GM19455 (cell line): ENCODE measurements at regions not wholly inside any gene's neighbourhood (a gene's known extent, or its start where the extent isn't known, plus 50 kb on each side); places are given as distances from the start of the nearest gene placed in this dataset.
"Not testable (repeated sequence)": the region's sequence is repeated elsewhere in the genome, so short reads cannot be mapped to it uniquely, and the experiment has no call there.

Source experiments
- ATAC-seq: cut with Tn5 transposase; IDR thresholded peaks from one replicate; pipeline ENCODE4 v1.9.1; 2021; ENCODE audit not compliant: unreplicated experiment

DNA sequence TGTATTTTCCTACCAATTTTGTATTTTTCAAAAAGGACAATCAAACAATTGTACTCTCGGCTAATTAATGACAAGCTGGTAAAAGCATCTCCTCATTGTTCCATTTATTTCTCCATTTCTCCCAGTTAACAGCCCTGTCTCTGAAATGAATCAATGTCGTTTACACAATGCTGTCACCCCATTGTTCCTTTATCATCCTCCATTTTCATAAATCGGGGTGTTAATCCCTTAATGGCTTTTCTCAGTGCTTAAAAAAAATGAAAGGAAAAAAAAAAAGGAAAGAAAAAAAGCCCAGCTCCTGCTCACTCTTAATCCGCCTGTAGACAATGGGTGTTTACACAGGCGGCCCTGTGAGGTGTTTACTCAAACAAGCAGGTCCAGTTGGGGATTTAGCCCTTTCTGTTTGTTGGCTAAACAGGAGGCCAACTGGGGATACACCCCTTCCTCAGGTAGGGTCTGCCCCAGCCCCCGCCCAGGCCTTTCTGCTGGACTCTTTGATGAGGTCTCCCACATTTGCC lies 86.8 kb upstream of the SALL1 start:
- ATAC-seq = no peak

DNA sequence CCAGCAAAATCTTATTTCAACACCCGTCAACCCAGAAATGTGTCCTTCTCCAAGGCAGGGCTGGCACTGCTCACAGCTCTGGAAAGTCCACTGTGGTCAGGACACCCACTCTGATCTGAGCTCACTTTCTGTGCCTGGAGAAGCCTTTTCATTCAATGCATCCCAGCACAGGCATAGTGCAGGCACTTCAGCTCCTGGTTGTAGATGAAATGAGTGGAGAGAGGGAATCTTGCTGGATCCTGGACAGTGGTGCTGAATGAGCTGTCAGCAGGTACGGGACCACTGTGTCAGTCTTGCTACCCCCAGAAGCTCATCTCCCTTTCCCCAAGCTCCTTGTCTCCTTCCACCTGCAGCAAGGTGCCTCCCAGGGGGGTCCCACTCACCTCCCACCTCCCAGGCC lies 86.1 kb upstream of the SALL1 start:
- ATAC-seq = no peak

DNA sequence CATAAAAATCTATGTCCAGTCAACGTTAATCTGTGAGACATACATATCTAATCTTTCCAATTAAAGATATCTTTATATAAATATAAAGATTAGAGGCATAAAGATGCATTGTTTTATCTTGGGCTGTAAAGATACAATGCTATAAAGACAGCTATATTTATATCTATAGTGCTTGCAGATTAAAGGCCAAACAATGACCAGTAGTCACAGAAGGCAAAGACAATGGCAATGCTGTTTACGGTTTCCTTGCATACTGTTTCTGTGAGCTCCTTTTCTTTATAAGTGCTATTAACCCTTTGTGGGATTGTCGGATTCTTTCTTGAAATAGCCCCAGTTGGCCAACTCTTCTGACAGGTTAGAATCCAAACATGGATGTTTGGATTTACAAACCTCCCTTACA lies 85.5 kb upstream of the SALL1 start:
- ATAC-seq = no peak

DNA sequence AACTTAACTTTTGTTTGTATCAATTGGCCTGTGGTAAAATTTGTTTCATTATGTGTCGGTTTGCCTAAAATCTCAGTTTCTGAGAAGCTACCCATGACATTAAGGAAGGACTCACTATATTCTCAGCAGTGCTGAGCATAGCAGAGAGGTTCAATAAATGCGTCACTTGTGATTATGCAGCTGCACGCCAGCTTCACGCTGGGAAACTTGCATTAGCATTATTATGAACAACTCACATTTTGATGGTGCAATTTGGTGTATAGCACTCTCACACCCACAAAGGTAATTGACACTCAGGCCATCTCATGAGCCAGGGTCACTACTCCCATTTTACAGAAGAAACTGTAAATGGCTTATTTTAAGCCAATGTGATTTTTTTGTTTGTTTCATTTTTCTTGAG lies 80.6 kb upstream of the SALL1 start:
- no peak for ATAC-seq

GRCh38 chr16:51230035-51230434 lies 79.0 kb upstream of the SALL1 start:
- ATAC-seq = not testable (repeated sequence)

DNA sequence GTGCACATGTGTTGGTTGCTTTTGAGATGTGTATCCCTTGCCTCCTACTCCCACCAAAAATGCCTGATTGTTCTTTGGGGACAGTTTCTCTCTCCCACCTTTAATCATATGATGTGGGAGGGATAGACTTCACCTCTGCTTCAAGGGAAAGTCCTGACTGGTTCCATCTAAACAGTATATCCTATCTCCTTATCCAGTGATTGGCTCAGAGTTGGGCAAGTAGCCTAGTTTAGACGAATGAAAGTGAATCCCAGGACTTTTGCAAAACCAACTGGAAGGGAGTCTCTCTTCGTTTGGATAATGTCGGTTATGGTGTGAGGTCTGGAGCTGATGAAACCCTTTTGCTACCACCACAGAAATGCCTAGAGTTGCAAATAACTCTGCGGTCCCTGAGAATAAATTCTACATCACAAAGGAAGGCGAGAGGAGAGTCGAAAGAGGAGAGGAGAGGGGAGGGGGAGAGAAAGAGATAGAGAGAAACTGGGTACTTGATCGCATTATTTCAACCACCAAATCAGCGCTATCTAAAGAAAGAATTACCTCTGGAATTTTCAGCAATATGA lies 77.1 kb upstream of the SALL1 start:
- no peak for ATAC-seq

- ATAC-seq = no peak
These were observed 74.8 kb upstream of the SALL1 start for GRCh38 chr16:51225878-51226277.

GRCh38 chr16:51224317-51224716 lies 73.2 kb upstream of the SALL1 start:
- no peak for ATAC-seq

DNA sequence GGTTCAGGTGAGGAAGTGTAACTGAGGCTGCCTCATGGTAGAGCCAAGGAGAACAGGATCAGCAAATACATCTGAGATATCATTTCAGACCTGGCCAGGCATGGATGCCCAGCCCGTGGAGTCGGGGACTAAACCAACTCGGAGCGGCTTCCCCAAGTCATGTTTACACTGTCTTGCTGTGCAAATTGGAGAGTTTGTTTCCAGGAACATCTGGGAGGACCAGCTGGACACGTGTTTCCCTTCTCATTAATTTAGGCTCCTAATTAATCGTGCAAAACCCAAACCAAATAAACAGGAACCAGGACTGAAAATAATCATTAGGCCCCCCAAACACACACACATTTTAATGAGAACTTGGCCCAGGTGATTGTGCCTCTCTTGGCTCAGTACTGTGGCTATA lies 70.9 kb upstream of the SALL1 start:
- no peak for ATAC-seq

GRCh38 chr16:51211148-51211547 lies 60.1 kb upstream of the SALL1 start:
- ATAC-seq = no peak

GRCh38 chr16:51210087-51210486 lies 59.0 kb upstream of the SALL1 start:
- no peak for ATAC-seq

GRCh38 chr16:51201604-51202003 lies 50.5 kb upstream of the SALL1 start:
- no peak for ATAC-seq
